RWPE1 (cell line): ENCODE measurements at regions not wholly inside any gene's neighbourhood (a gene's known extent, or its start where the extent isn't known, plus 50 kb on each side); places are given as distances from the start of the nearest gene placed in this dataset.

Experiments
- CTCF ChIA-PET: fragments of 350-600 bp; sonication (Branson Sonifier 250); formaldehyde crosslinking; extraction: SDS; loops from one replicate; lab custom pipeline; 2021; lab: Yijun Ruan, JAX
- POLR2A ChIA-PET: fragments of 400-600 bp; formaldehyde crosslinking; extraction: SDS; loops from one replicate; lab custom pipeline; 2020; ENCODE audit warnings: antibody characterized with exemption; ENCODE audit not compliant: low non-redundant PET; lab: Yijun Ruan, JAX
- DNase-seq: peaks from one replicate; pipeline ENCODE4 v3.0.0; 2012; ENCODE audit warnings: low spot score
- H3K27ac ChIP-seq: fragments of 450-650 bp; 2 replicates; pipeline ENCODE4 v1.5.1; 2017
- CTCF ChIP-seq: fragments of 450-650 bp; conservative IDR thresholded peaks from 2 replicates; pipeline ENCODE4 v1.5.1; 2017; ENCODE audit warnings: low read depth, mild to moderate bottlenecking

- H3K27ac ChIP-seq = no peak overlapping the region
- TF ChIP-seq CTCF = no peak
- POLR2A ChIA-PET = no interaction called here
- CTCF ChIA-PET = no interaction called here
- no peak for DNase-seq
These were observed 787.7 kb downstream of the UQCRFS1 start for GRCh38 chr19:28425046-28425931.

- no peak overlapping the region for H3K27ac ChIP-seq
- POLR2A ChIA-PET = no interaction called here
- DNase-seq = no peak
- TF ChIP-seq CTCF = no peak
- CTCF ChIA-PET = no interaction called here
These were observed 788.3 kb downstream of the UQCRFS1 start for GRCh38 chr19:28424662-28425045.

GRCh38 chr19:28424077-28424476 is 788.9 kb downstream of the UQCRFS1 start:
- no peak for TF ChIP-seq CTCF
- no peak for DNase-seq
- no peak overlapping the region for H3K27ac ChIP-seq
- ChIA-PET CTCF (no interaction called here), POLR2A (no interaction called here)

- TF ChIP-seq CTCF = no peak
- CTCF ChIA-PET = interaction anchor here (0.7 kb wide), 1 partner anchor 518 kb away, joined by 3 read pairs; no protein-coding TSS in a partner anchor
- POLR2A ChIA-PET = no interaction called here
- no peak for DNase-seq
- no peak overlapping the region for H3K27ac ChIP-seq
These were observed 789.9 kb downstream of the UQCRFS1 start for GRCh38 chr19:28422791-28423650.

- CTCF ChIA-PET = interaction anchor here (0.7 kb wide), 1 partner anchor 517 kb away, joined by 3 read pairs; no protein-coding TSS in a partner anchor
- no peak overlapping the region for H3K27ac ChIP-seq
- POLR2A ChIA-PET = no interaction called here
- no peak for DNase-seq
- TF ChIP-seq CTCF = no peak
These were observed 790.9 kb downstream of the UQCRFS1 start for GRCh38 chr19:28422046-28422445.

GRCh38 chr19:28420811-28421550 is 792.0 kb downstream of the UQCRFS1 start:
- no peak for DNase-seq
- no peak for TF ChIP-seq CTCF
- POLR2A ChIA-PET = no interaction called here
- no peak overlapping the region for H3K27ac ChIP-seq
- CTCF ChIA-PET = no interaction called here
